HT1080 (cell line): ENCODE measurements at regions not wholly inside any gene's neighbourhood (a gene's known extent, or its start where the extent isn't known, plus 50 kb on each side); places are given as distances from the start of the nearest gene placed in this dataset.
A peak's percentile ranks its signal among the peaks of the same experiment; 100 is the strongest.

Source experiments
- DNase-seq: peaks from one replicate; pipeline ENCODE4 v3.0.0-alpha.2; 2015; ENCODE audit warnings: low read depth

- no peak for DNase-seq
Observed at GRCh38 chr6:66861007-66861541, 1154.0 kb upstream of the EYS start.

- DNase-seq, result no peak
Observed at GRCh38 chr6:66860328-66860727, 1153.3 kb upstream of the EYS start.

- no peak for DNase-seq
Observed at GRCh38 chr6:66858196-66858595, 1151.2 kb upstream of the EYS start.

GRCh38 chr6:66854014-66854413 lies 1147.0 kb upstream of the EYS start:
- DNase-seq, result no peak

GRCh38 chr6:66851930-66852329 lies 1144.9 kb upstream of the EYS start:
- no peak for DNase-seq

GRCh38 chr6:66849843-66850242 lies 1142.8 kb upstream of the EYS start:
- DNase-seq, result peak; percentile 16

GRCh38 chr6:66848244-66848953 lies 1141.4 kb upstream of the EYS start:
- DNase-seq, result no peak

GRCh38 chr6:66838764-66839163 lies 1131.7 kb upstream of the EYS start:
- peak; percentile 1 for DNase-seq

GRCh38 chr6:66825539-66825938 lies 1118.5 kb upstream of the EYS start:
- DNase-seq, result no peak

- DNase-seq, result no peak
Observed at GRCh38 chr6:66814156-66814555, 1107.1 kb upstream of the EYS start.

- no peak for DNase-seq
Observed at GRCh38 chr6:66808771-66809170, 1101.7 kb upstream of the EYS start.

GRCh38 chr6:66796987-66797386 lies 1090.0 kb upstream of the EYS start:
- DNase-seq, result no peak

GRCh38 chr6:66788579-66788978 lies 1081.6 kb upstream of the EYS start:
- DNase-seq, result no peak

GRCh38 chr6:66772800-66773199 lies 1065.8 kb upstream of the EYS start:
- DNase-seq, result peak; percentile 20

GRCh38 chr6:66771626-66772025 lies 1064.6 kb upstream of the EYS start:
- peak; percentile 11 for DNase-seq

GRCh38 chr6:66751630-66752029 lies 1044.6 kb upstream of the EYS start:
- DNase-seq, result no peak

- DNase-seq, result no peak
Observed at GRCh38 chr6:66740346-66740745, 1033.3 kb upstream of the EYS start.

- DNase-seq, result peak; percentile 57
Observed at GRCh38 chr6:66735106-66735890, 1028.3 kb upstream of the EYS start.

GRCh38 chr6:66731310-66731709 lies 1024.3 kb upstream of the EYS start:
- peak; percentile 49 for DNase-seq

- no peak for DNase-seq
Observed at GRCh38 chr6:66725670-66726069, 1018.6 kb upstream of the EYS start.

GRCh38 chr6:66717801-66718200 lies 1010.8 kb upstream of the EYS start:
- no peak for DNase-seq

GRCh38 chr6:66699385-66699784 lies 992.4 kb upstream of the EYS start:
- DNase-seq, result no peak

GRCh38 chr6:66689608-66690007 lies 982.6 kb upstream of the EYS start:
- no peak for DNase-seq
